HEK293T (cell line): ENCODE measurements at regions not wholly inside any gene's neighbourhood (a gene's known extent, or its start where the extent isn't known, plus 50 kb on each side); places are given as distances from the start of the nearest gene placed in this dataset.
"Not testable (repeated sequence)": the region's sequence is repeated elsewhere in the genome, so short reads cannot be mapped to it uniquely, and the experiment has no call there.

Source experiments
- CTCF ChIA-PET: fragments of 350-600 bp; formaldehyde crosslinking; extraction: SDS; loops from one replicate; lab custom pipeline; 2021; ENCODE audit warnings: antibody characterized with exemption, inconsistent platforms; lab: Yijun Ruan, JAX
- POLR2A ChIA-PET: fragments of 350-600 bp; formaldehyde crosslinking; extraction: SDS; loops from one replicate; lab custom pipeline; 2020; ENCODE audit warnings: antibody characterized with exemption, inconsistent platforms; lab: Yijun Ruan, JAX
- DNase-seq: peaks from one replicate; pipeline ENCODE4 v3.0.0; 2012; ENCODE audit warnings: mixed read lengths; ENCODE audit errors: extremely low spot score
- ARNT ChIP-seq: fragments of 450-650 bp; IDR thresholded peaks from 2 replicates; pipeline ENCODE4 v1.6.1; 2017; ENCODE audit warnings: mild to moderate bottlenecking
- BHLHE40 ChIP-seq: fragments of 450-650 bp; IDR thresholded peaks from 2 replicates; pipeline ENCODE4 v1.6.1; 2016; ENCODE audit warnings: mild to moderate bottlenecking, moderate library complexity, borderline replicate concordance
- CTBP1 ChIP-seq: fragments of 450-650 bp; IDR thresholded peaks from 2 replicates; pipeline ENCODE4 v1.6.1; 2016; ENCODE audit warnings: borderline replicate concordance
- ELF4 ChIP-seq: fragments of 450-650 bp; IDR thresholded peaks from 2 replicates; pipeline ENCODE4 v1.6.1; 2017; ENCODE audit warnings: antibody characterized with exemption
- FOXA1 ChIP-seq: fragments of 450-650 bp; IDR thresholded peaks from 2 replicates; pipeline ENCODE4 v1.6.1; 2016; ENCODE audit warnings: mild to moderate bottlenecking
- FOXK2 ChIP-seq: fragments of 450-650 bp; IDR thresholded peaks from 2 replicates; pipeline ENCODE4 v1.6.1; 2016; ENCODE audit warnings: mild to moderate bottlenecking
- FOXM1 ChIP-seq: fragments of 450-650 bp; IDR thresholded peaks from 2 replicates; pipeline ENCODE4 v1.6.1; 2017; ENCODE audit warnings: mild to moderate bottlenecking, borderline replicate concordance
- HDGF ChIP-seq: fragments of 450-650 bp; IDR thresholded peaks from 2 replicates; pipeline ENCODE4 v1.6.1; 2017; ENCODE audit warnings: antibody characterized with exemption, borderline replicate concordance
- L3MBTL2 ChIP-seq: fragments of 450-650 bp; conservative IDR thresholded peaks from 2 replicates; pipeline ENCODE4 v1.6.1; 2016; ENCODE audit warnings: mild to moderate bottlenecking
- LEF1 ChIP-seq: fragments of 450-650 bp; IDR thresholded peaks from 2 replicates; pipeline ENCODE4 v1.6.1; 2017; ENCODE audit warnings: mild to moderate bottlenecking, borderline replicate concordance
- NFRKB ChIP-seq: fragments of 450-650 bp; IDR thresholded peaks from 2 replicates; pipeline ENCODE4 v1.6.1; 2016; ENCODE audit warnings: mild to moderate bottlenecking, moderate library complexity
- SP1 ChIP-seq: fragments of 450-650 bp; IDR thresholded peaks from 2 replicates; pipeline ENCODE4 v1.6.1; 2017
- SUZ12 ChIP-seq: fragments of 450-650 bp; IDR thresholded peaks from 2 replicates; pipeline ENCODE4 v1.6.1; 2016; ENCODE audit warnings: mild to moderate bottlenecking
- TARDBP ChIP-seq: fragments of 450-650 bp; IDR thresholded peaks from 2 replicates; pipeline ENCODE4 v1.6.1; 2016
- ZNF384 ChIP-seq: fragments of 450-650 bp; IDR thresholded peaks from 2 replicates; pipeline ENCODE4 v1.6.1; 2016
- TF ChIP-seq, protein P1 (sequence below): fragments of 450-650 bp; IDR thresholded peaks from 2 replicates; pipeline ENCODE4 v1.6.1; 2016

GRCh38 chr4:148843625-148844024 is 401.4 kb upstream of the NR3C2 start:
- POLR2A ChIA-PET: no interaction called here
- CTCF ChIA-PET: no interaction called here
- DNase-seq: no peak
- no peak for TF ChIP-seq SUZ12
- no peak for TF ChIP-seq FOXK2
- TF ChIP-seq ARNT: no peak
- TF ChIP-seq SP1: no peak
- TF ChIP-seq L3MBTL2: no peak
- TF ChIP-seq NFRKB: no peak
- TF ChIP-seq CTBP1: no peak
- TF ChIP-seq HDGF: no peak
- no peak for TF ChIP-seq FOXM1
- no peak for TF ChIP-seq BHLHE40
- no peak for TF ChIP-seq ZNF384
- TF ChIP-seq LEF1: no peak
- TF ChIP-seq ELF4: no peak

DNA sequence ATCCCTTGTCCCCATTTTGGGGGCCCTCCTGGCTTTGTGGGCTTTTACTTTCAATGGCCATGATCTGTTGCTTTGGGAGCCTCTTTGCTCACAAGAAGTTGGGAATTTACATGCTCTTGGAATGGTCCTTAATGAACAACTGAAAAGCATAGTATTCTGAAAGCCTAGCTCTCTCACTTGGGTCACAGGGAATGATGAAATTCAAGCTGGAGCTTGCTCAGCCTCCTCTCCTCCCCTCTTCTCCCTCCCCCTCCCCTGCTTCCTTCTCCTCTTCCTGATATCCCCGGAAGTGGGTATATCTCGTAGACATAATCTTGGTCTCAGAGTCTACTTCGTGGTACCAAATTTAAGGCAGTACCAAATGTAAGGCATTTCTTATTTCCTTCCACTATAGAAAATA is 400.6 kb upstream of the NR3C2 start:
- TF ChIP-seq ARNT: no peak
- TF ChIP-seq L3MBTL2: no peak
- TF ChIP-seq FOXA1: no peak
- TF ChIP-seq, protein P1, sequence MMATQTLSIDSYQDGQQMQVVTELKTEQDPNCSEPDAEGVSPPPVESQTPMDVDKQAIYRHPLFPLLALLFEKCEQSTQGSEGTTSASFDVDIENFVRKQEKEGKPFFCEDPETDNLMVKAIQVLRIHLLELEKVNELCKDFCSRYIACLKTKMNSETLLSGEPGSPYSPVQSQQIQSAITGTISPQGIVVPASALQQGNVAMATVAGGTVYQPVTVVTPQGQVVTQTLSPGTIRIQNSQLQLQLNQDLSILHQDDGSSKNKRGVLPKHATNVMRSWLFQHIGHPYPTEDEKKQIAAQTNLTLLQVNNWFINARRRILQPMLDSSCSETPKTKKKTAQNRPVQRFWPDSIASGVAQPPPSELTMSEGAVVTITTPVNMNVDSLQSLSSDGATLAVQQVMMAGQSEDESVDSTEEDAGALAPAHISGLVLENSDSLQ: no peak
- no peak for TF ChIP-seq SP1
- no peak for TF ChIP-seq ZNF384
- TF ChIP-seq CTBP1: no peak
- no peak for TF ChIP-seq TARDBP
- no peak for TF ChIP-seq NFRKB
- no peak for TF ChIP-seq BHLHE40
- TF ChIP-seq FOXM1: no peak
- ChIA-PET POLR2A (interaction anchor here (0.6 kb wide), 1 partner anchor 462 kb away, joined by 5 read pairs; no protein-coding TSS in a partner anchor), CTCF (no interaction called here)
- DNase-seq: no peak

DNA sequence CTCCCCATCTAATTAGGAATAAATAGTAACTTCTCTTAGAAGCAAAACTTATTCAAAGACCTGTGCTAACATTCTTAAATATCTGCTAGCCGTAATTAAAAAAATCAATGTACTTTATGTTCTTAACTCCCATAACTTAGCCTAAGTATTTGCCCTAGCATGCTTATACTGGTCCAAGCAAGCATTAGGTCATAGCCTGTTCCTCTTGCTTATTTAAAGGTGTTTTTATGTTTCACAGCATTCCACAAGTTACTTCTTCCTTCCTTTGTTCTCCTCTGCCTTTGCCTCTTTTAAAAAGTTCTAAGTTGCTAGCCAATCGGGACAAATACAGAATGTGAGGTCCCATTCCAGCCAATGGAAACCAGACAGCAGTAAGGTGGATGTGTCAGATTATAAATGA is 395.4 kb upstream of the NR3C2 start:
- CTCF ChIA-PET, POLR2A ChIA-PET, DNase-seq: not testable (repeated sequence)

DNA sequence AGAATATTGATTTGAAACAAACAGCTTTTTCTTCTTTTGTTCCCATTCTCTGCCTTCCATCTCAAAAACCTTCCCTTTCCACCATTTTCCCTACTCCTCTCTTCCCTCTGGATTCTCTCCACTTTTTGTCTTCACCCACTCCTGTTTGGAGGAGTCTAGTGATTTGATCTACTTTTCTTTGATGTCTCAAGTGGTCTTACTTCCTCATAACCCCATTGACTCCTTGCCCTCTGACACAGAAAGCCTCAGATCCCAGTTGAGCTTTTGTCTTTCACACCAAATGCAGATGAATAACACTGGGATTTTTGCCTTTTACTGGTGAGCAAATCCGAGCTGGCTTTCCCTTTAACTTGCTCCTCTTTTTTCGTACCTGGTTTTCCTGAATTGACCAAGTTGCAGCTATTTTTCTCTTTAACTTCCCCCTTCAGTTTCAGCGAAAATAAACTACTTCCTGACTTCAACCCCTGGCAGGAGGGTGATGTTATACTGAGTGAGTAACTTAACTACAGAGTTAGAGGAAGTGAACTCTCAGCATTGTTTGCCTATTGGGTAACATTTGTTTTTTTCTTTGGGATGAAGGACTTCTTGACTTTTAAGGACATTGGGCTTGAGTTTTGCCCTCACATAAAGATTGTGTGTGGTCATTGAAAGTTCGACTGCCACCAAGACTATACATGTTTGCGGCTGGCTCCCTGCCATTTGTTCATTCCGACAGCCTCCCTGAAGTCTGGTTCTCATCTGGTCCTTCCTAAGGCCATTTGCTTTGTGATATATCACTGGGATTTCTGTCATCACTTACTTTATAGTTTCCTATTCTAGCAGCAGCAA is 392.8 kb upstream of the NR3C2 start:
- no peak for DNase-seq
- CTCF ChIA-PET: no interaction called here
- TF ChIP-seq FOXA1: no peak
- TF ChIP-seq FOXK2: no peak
- TF ChIP-seq L3MBTL2: no peak
- no peak for TF ChIP-seq FOXM1
- TF ChIP-seq, protein P1: no peak
- TF ChIP-seq NFRKB: no peak
- no peak for TF ChIP-seq ELF4
- no peak for TF ChIP-seq ZNF384
- no peak for TF ChIP-seq HDGF
- TF ChIP-seq BHLHE40: no peak
- no peak for TF ChIP-seq CTBP1
- TF ChIP-seq ARNT: no peak
- TF ChIP-seq SP1: no peak
- POLR2A ChIA-PET: no interaction called here

GRCh38 chr4:148831945-148832344 is 389.7 kb upstream of the NR3C2 start:
- ChIA-PET POLR2A (no interaction called here), CTCF (no interaction called here)
- no peak for DNase-seq
- no peak for TF ChIP-seq ELF4
- TF ChIP-seq, protein P1: no peak
- no peak for TF ChIP-seq CTBP1
- TF ChIP-seq ARNT: no peak
- no peak for TF ChIP-seq LEF1
- no peak for TF ChIP-seq HDGF
- TF ChIP-seq SP1: no peak
- no peak for TF ChIP-seq FOXK2
- TF ChIP-seq FOXM1: no peak
- TF ChIP-seq TARDBP: no peak

DNA sequence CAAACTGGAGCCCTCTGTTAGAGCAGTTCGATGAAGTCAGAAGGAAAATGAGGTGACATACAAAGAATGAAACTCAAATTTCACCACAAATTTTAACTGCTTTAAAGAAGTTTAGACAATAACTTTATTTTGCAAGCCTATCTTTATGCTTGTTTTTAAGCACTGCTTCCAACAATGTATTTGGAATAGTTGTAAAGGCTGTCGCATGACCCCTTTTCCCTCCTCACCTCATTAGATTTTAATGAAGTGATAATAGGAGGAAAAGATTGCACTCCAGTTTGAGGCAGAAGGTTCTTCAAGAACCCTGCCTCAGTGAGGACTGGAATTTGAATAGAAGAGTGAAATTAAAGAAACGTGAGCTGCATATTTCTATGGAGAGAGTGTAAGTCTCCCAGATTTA is 386.1 kb upstream of the NR3C2 start:
- POLR2A ChIA-PET: no interaction called here
- CTCF ChIA-PET: no interaction called here
- no peak for TF ChIP-seq ZNF384
- TF ChIP-seq L3MBTL2: no peak
- TF ChIP-seq HDGF: no peak
- TF ChIP-seq SP1: no peak
- TF ChIP-seq BHLHE40: no peak
- TF ChIP-seq NFRKB: no peak
- no peak for TF ChIP-seq LEF1
- TF ChIP-seq FOXA1: no peak
- no peak for TF ChIP-seq TARDBP
- TF ChIP-seq FOXM1: no peak
- TF ChIP-seq SUZ12: no peak
- TF ChIP-seq ARNT: no peak
- no peak for DNase-seq
